ENCODE measurements at regions not wholly inside any gene's neighbourhood (a gene's known extent, or its start where the extent isn't known, plus 50 kb on each side); places are given as distances from the start of the nearest gene placed in this dataset.
A peak's percentile ranks its signal among the peaks of the same experiment; 100 is the strongest.

- TF ChIP-seq, protein P1, sequence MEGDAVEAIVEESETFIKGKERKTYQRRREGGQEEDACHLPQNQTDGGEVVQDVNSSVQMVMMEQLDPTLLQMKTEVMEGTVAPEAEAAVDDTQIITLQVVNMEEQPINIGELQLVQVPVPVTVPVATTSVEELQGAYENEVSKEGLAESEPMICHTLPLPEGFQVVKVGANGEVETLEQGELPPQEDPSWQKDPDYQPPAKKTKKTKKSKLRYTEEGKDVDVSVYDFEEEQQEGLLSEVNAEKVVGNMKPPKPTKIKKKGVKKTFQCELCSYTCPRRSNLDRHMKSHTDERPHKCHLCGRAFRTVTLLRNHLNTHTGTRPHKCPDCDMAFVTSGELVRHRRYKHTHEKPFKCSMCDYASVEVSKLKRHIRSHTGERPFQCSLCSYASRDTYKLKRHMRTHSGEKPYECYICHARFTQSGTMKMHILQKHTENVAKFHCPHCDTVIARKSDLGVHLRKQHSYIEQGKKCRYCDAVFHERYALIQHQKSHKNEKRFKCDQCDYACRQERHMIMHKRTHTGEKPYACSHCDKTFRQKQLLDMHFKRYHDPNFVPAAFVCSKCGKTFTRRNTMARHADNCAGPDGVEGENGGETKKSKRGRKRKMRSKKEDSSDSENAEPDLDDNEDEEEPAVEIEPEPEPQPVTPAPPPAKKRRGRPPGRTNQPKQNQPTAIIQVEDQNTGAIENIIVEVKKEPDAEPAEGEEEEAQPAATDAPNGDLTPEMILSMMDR (conservative IDR thresholded peaks at IDR 0.05; ENCODE audit: low read depth) = no peak
- DNase-seq (ENCODE audit: low spot score) = no peak
- ChIA-PET POLR2A (ENCODE audit: low non-redundant PET) (no interaction called here), CTCF (interaction anchor here (0.6 to 0.7 kb wide), 3 partner anchors 87 to 566 kb away, joined by 3 to 6 read pairs (median 4); no protein-coding TSS in a partner anchor)
- no peak overlapping the region for H3K27ac ChIP-seq
These were observed 68.8 kb upstream of the SPTBN1 start for GRCh38 chr2:54387059-54387991.

- ChIA-PET POLR2A (ENCODE audit: low non-redundant PET) (no interaction called here), CTCF (interaction anchor here (0.6 to 0.7 kb wide), 2 partner anchors 87 to 567 kb away, joined by 3 to 6 read pairs; no protein-coding TSS in a partner anchor)
- DNase-seq (ENCODE audit: low spot score) = no peak
- TF ChIP-seq, protein P1 (conservative IDR thresholded peaks at IDR 0.05; ENCODE audit: low read depth) = no peak
- H3K27ac ChIP-seq = no peak overlapping the region
These were observed 68.1 kb upstream of the SPTBN1 start for GRCh38 chr2:54388076-54388475.

GRCh38 chr2:54392555-54393324 lies 63.4 kb upstream of the SPTBN1 start:
- POLR2A ChIA-PET (ENCODE audit: low non-redundant PET) = no interaction called here

GRCh38 chr2:54394392-54394791 lies 61.7 kb upstream of the SPTBN1 start:
- POLR2A ChIA-PET (ENCODE audit: low non-redundant PET) = no interaction called here
- H3K27ac ChIP-seq = no peak overlapping the region
- DNase-seq (ENCODE audit: low spot score) = no peak
- CTCF ChIA-PET = no interaction called here
- TF ChIP-seq, protein P1 (conservative IDR thresholded peaks at IDR 0.05; ENCODE audit: low read depth) = no peak

More at GRCh38 chr2:54392555-54393324, 63.4 kb upstream of the SPTBN1 start:
- DNase-seq (ENCODE audit: low spot score) = no peak
- H3K27ac ChIP-seq = no peak overlapping the region
- TF ChIP-seq, protein P1 (conservative IDR thresholded peaks at IDR 0.05; ENCODE audit: low read depth) = no peak
- CTCF ChIA-PET = interaction anchor here (0.6 kb wide), 1 partner anchor 18 kb away, joined by 4 read pairs; no protein-coding TSS in a partner anchor

DNA sequence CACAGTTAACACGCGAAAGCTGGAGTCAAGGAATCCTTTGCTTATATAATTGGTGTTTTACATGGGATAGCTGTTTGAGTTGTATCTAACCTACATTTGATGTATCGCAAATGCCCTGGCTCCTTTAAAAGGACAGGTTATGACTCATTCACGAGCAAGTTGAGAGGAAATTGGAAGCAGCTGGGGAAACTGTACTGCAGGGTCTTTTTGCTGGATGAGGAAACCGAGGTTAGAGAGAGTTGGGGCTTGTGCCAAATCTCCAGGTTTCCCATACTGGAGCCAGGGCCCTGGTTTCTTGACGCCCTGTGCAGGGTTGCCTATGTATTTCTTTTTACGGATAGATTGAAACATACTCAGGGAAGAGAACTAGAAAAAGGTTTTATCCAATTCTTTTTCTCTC lies 60.0 kb upstream of the SPTBN1 start:
- ChIA-PET POLR2A (ENCODE audit: low non-redundant PET) (no interaction called here), CTCF (no interaction called here)
- TF ChIP-seq, protein P1 (conservative IDR thresholded peaks at IDR 0.05; ENCODE audit: low read depth) = no peak
- peak; percentile 12 for DNase-seq (ENCODE audit: low spot score)
- H3K27ac ChIP-seq = no peak overlapping the region

DNA sequence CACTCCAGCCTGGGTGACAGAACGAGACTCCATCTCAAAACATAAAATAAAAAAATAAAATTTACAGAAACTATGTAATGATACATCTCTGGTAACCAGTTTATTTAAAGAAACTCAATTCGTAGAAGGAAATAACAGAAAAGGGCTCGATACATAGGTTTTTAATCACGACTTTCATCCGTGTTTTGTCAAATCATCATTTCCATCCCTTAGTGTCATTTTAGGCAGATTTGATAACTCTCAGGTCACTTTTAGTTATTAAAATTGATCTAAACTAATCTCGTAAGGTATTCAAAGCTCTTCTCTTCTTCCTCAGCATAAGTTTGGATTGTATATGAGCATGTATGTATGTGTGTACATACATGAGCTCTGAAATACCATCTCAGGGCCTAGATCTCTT lies 59.3 kb upstream of the SPTBN1 start:
- H3K27ac ChIP-seq = no peak overlapping the region
- CTCF ChIA-PET = interaction anchor here (0.6 kb wide), 1 partner anchor 450 kb away, joined by 4 read pairs; no protein-coding TSS in a partner anchor
- TF ChIP-seq, protein P1 (conservative IDR thresholded peaks at IDR 0.05; ENCODE audit: low read depth) = no peak
- POLR2A ChIA-PET (ENCODE audit: low non-redundant PET) = no interaction called here
- DNase-seq (ENCODE audit: low spot score) = no peak

Measured in RWPE1 (cell line).